NCI-H146 treated with DMSO at 0.1 percent for 48 hours (cell line): ENCODE measurements at regions not wholly inside any gene's neighbourhood (a gene's known extent, or its start where the extent isn't known, plus 50 kb on each side); places are given as distances from the start of the nearest gene placed in this dataset.
A peak's percentile ranks its signal among the peaks of the same experiment; 100 is the strongest.
"Not testable (repeated sequence)": the region's sequence is repeated elsewhere in the genome, so short reads cannot be mapped to it uniquely, and the experiment has no call there.

Experiments
- DNase-seq: peaks from one replicate; lab custom pipeline; 2025; ENCODE audit not compliant: unreplicated experiment; lab: John Stamatoyannopoulos, UW

GRCh38 chr1:187689129-187689528, 860.4 kb downstream of the PLA2G4A start:
- DNase-seq, result no peak

DNA sequence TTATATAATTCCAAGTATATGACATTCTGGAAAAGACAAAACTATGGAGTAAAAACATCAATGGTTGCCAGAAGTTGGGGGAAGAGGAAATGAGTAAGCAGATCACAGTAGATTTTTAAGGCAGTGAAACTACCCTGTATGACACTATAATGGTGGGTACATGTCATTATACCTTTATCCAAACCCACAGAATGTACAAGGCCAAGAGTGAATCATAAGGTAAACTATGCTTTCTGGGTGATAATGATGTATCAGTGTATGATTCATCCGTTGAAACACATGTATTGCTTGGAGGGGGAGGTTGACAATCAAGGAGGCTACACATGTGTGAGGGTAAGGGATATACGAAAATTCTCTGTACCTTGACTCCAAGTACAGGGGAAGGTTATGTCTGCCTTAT, 862.7 kb downstream of the PLA2G4A start:
- no peak for DNase-seq

GRCh38 chr1:187692799-187693198, 864.0 kb downstream of the PLA2G4A start:
- DNase-seq, result peak; percentile 47

DNA sequence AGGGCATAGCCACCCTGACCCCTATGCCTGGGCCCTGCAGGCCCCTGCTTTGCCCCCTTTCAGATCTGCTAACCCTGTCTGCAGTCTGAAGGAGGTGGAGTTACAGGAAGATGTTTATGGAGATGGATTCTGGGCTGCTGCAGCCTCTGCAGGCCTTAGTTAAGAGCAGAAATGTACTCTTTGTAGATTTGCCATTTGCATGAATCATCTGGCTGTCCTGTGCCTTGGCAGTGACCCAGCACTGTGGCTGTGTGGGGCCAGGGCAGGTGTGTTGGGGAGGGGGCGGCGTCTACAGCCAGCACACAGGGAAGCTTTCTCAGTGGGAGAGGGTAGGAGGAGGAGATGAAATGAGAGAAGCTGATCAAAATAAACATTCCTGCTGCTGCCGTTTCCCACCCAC, 867.3 kb downstream of the PLA2G4A start:
- no peak for DNase-seq

DNA sequence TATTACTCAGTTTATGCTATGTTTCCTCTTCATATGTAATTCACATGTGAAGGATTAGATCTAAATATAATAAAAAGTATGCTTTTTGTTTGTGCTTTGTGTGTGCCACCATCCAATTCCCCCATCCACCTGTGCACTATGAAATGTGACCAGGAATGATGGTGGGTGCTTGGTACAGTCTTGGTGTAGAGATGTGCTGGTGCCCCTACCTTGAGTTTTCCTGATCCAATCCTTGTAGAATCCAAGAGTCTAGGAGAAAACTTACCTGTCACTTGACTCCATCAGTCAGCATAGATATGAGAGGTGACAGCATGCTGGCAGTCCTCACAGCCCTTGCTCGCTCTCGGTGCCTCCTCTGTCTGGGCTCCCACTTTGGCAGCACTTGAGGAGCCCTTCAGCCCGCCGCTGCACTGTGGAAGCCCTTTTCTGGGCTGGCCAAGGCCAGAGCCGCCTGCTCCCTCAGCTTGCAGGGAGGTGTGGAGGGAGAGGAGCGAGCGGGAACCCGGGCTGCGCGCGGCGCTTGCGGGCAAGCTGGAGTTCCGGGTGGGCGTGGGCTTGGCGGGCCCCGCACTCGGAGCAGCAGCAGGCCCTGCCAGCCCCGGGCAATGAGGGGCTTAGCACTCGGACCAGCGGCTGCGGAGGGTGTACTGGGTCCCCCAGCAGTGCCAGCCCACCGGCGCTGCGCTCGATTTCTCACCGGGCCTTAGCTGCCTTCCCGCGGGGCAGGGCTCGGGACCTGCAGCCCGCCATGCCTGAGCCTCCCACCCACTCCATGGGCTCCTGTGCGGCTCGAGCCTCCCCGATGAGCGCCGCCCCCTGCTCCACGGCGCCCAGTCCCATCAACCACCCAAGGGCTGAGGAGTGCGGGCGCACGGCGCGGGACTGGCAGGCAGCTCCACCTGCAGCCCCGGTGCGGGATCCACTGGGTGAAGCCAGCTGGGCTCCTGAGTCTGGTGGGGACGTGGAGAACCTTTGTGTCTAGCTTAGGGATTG, 874.7 kb downstream of the PLA2G4A start:
- DNase-seq, result not testable (repeated sequence)

DNA sequence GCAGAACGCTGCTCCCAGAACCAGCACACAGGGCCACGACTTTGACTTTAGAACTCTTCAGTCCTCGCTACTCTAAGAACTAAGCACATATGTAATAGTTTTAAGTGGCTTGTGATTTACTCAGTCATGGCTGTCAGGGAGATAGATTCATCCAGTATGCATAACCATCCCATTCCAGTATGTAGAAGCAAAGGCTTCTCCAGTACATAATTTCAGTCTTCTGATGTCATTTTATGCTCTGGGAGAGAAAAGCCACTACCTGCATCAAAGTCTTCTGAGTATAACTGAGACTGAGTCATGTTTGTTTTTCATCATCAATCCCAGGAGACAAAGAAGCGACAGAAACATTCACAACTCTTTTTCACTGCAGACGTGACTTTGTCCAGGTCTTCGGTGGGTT, 885.7 kb downstream of the PLA2G4A start:
- DNase-seq, result no peak

DNA sequence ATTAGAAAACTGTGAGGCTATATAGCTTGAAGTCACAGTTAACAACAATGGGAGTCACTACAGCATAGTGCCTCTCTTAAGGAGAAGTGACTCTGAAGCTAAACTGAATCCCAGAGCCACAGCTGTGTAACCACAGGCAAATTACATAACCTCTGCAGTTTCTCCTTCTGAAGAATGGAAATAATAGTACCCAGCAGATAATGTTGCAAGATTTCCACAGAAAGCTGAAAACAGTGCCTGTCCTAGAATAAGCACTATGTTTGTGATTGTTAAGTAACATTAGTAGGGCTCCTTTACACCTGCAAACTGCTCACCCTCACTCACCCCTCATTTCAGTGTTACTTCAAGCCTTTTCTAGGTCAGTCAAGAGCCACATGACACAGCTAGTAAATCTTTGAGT, 886.7 kb downstream of the PLA2G4A start:
- DNase-seq, result no peak

DNA sequence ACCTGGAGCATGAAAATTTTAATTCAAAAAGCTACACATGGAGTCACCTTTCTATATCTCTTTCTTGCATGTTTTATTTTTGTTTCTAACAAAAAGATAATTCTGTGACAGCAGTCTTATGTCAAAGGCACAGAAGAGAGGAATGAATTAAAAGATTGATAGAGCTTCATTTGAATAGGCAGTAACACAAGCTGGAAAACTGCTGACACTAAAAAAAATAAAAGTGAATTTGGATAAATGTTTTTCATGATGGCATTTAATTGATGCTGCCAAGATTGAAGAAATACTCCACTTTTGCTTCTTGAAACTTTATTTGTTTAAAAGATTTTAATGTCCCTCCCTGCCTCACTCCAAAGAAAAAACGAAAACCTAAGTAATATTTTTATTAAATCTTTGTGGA, 887.4 kb downstream of the PLA2G4A start:
- DNase-seq, result no peak

GRCh38 chr1:187718527-187718926, 889.8 kb downstream of the PLA2G4A start:
- no peak for DNase-seq

DNA sequence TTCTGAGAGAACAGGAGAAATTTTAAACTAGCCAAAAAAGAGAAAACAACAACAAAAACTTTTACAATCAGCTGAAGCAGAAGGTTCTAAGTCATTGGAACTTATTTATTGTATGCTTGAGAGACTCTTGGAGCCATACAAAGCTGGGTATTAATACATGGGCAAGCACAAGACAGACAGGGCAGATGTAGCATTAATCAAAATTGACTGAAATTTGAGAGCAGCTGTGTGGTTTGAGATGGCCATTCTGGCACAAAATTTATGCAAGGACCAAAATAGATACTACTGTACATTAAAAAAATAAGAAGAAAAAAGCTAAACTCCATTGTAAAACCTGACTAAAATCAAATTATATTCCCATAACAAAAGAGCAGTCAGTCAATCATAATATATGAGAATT, 892.5 kb downstream of the PLA2G4A start:
- peak; percentile 7 for DNase-seq

GRCh38 chr1:187725216-187725615, 896.5 kb downstream of the PLA2G4A start:
- DNase-seq, result no peak

GRCh38 chr1:187733232-187733631, 904.5 kb downstream of the PLA2G4A start:
- no peak for DNase-seq

DNA sequence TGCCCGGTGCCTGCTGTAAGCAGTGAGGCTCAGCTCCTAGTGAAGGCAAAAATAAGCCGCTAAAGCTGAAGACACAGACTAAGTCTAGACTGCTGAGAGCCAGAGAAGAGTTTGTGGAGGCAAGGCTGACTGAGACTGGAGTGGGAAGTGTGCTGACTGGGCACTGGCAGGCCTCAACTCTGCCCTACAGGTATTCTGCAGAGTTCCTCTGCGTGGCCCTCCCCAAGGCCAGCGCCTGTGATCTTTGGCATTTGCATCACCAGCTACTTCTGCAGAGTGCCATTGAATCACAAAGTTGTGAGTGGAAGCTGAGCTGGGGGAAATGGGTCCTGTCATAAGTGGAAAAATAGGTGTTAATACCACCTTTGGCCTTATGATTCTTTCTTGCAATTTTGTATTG, 905.7 kb downstream of the PLA2G4A start:
- no peak for DNase-seq

DNA sequence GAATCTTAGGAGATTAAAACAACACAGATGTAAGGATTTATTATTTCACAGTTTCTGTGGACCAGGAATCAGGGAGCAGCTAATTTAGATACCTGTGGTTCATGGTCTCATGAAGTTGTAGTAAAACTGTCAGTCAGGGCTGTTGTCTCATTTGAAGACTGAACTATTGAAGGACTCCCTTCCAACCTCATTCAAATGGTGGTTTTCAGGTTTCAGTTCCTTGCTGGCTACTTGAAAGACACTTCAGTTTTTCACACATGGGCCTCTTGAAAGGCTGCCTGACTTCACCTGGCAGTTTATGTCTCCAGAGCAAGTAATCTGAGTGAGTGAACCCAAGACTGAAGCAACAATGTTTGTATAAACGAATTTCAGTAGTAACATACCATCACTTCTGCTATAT, 915.9 kb downstream of the PLA2G4A start:
- no peak for DNase-seq

- no peak for DNase-seq
Measured at GRCh38 chr1:187755536-187755935, 926.8 kb downstream of the PLA2G4A start.

GRCh38 chr1:187756684-187757083, 927.9 kb downstream of the PLA2G4A start:
- not testable (repeated sequence) for DNase-seq

DNA sequence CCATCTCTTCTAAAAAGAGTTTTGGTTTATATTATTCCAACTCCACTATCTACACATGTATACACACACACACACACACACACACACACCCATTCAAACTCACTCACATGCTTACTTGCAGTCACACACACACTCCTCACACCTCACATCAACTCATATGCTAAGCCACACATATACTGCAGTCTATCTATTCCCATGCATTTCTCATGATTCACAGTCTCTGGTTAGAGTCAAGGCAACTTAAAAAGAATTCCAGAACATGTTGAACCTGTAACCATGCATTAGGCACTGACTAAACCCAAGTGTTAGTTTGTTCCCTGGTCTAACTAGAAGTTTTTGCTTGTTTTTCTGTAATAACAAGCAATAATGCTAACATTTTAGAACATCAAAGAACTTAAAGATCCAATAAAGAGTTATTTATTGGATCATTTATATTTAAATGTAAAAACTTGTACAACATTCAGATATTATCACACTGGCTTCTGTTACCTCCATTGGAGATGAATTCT, 931.1 kb downstream of the PLA2G4A start:
- no peak for DNase-seq

DNA sequence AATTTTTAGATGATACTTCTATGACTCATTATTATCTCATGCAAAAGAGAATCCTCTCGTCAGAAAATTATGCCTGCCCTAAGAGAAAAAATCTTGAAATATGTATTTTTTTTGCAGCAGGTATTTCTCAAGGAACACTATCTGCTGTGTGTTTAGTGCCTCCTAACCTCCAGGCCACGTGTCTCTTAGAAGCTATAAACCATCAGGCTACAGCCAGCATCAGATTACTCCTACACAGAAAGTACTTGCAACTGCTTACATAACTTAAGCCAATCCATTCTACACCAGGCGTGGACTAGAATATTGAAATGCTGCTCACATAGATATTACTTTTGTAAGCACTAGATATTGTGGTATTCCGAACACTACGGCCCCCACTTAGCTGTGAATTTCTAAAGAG, 933.4 kb downstream of the PLA2G4A start:
- DNase-seq, result no peak

DNA sequence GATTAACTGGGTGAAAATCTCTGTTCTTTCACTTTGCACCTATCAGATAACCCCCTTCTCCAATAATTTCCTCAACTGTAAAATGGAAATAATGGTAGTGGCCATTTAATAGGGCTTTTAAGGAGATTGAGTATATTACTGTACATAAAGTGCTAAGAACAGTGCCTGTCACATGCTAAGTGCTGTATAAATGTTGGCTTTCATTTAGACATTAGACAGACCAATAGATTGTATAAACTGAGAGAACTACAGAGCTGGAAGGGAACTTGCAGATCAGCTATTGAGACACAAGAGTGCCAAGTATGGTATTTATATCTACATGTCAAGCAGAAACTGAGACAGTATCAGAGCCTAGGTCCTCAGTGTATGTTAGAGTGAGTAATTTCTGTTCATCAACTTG, 934.7 kb downstream of the PLA2G4A start:
- DNase-seq, result no peak

- no peak for DNase-seq
Measured at GRCh38 chr1:187763976-187764375, 935.2 kb downstream of the PLA2G4A start.

- DNase-seq, result no peak
Measured at GRCh38 chr1:187771396-187771795, 942.6 kb downstream of the PLA2G4A start.

- DNase-seq, result no peak
Measured at GRCh38 chr1:187773168-187773567, 944.4 kb downstream of the PLA2G4A start.

DNA sequence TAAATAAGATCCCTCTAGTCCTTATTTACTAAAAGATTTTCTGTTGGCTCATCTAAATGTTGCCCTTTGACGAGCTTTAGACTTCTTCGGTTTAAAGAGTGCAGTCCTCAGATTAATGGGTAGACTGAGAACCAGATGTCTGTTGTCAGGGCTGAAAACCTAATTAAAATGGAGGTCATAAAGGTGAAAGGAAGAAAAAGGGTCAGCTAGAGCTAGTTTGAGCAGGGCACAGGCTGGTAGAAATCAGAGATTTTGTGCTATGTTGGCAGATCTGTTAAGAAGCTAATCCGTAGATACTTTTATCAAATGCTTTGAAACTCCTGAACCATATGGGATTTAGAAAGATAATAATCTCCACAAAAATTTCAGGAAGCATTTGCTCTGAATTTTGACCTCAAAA, 959.0 kb downstream of the PLA2G4A start:
- DNase-seq, result no peak
